BJ (cell line): ENCODE measurements at regions not wholly inside any gene's neighbourhood (a gene's known extent, or its start where the extent isn't known, plus 50 kb on each side); places are given as distances from the start of the nearest gene placed in this dataset.
A peak's percentile ranks its signal among the peaks of the same experiment; 100 is the strongest.

Experiments
- CTCF ChIA-PET: fragments of 350-600 bp; formaldehyde crosslinking; extraction: SDS; loops from one replicate; lab custom pipeline; 2021; ENCODE audit warnings: antibody characterized with exemption, inconsistent platforms; lab: Yijun Ruan, JAX
- POLR2A ChIA-PET: fragments of 300-600 bp; sonication (Branson Sonifier 250); formaldehyde crosslinking; extraction: SDS; loops from one replicate; lab custom pipeline; 2021; ENCODE audit warnings: antibody characterized with exemption; lab: Charles Lee
- DNase-seq: peaks from one replicate; pipeline ENCODE4 v3.0.0-alpha.2; 2011; ENCODE audit warnings: low read depth
- H3K27me3 ChIP-seq: 2 replicates; pipeline ENCODE4 v1.6.0; 2011; ENCODE audit warnings: low read length; ENCODE audit not compliant: control insufficient read depth, insufficient read depth
- H3K36me3 ChIP-seq: 2 replicates; pipeline ENCODE4 v1.5.1; 2011; ENCODE audit warnings: low read length; ENCODE audit not compliant: control insufficient read depth, insufficient read depth
- H3K4me3 ChIP-seq: 2 replicates; pipeline ENCODE4 v1.5.1; 2011; ENCODE audit warnings: low read depth, mild to moderate bottlenecking, control low read depth, low read length
- TF ChIP-seq, protein P1 (sequence below): IDR thresholded peaks from 2 replicates; pipeline ENCODE4 v1.5.1; 2011; ENCODE audit warnings: low read depth, mild to moderate bottlenecking, control low read depth, inconsistent platforms, low read length, moderate library complexity; ENCODE audit not compliant: insufficient read depth

- CTCF ChIA-PET: interaction anchor here (0.8 to 3.6 kb wide), 8 partner anchors 11 to 1175 kb away, joined by 3 to 19 read pairs (median 4); no protein-coding TSS in a partner anchor
- Histone ChIP-seq H3K4me3 (no peak overlapping the region), H3K27me3 (no peaks in the 10 kb centered on the region), H3K36me3 (no peaks in the 10 kb centered on the region)
- TF ChIP-seq, protein P1, sequence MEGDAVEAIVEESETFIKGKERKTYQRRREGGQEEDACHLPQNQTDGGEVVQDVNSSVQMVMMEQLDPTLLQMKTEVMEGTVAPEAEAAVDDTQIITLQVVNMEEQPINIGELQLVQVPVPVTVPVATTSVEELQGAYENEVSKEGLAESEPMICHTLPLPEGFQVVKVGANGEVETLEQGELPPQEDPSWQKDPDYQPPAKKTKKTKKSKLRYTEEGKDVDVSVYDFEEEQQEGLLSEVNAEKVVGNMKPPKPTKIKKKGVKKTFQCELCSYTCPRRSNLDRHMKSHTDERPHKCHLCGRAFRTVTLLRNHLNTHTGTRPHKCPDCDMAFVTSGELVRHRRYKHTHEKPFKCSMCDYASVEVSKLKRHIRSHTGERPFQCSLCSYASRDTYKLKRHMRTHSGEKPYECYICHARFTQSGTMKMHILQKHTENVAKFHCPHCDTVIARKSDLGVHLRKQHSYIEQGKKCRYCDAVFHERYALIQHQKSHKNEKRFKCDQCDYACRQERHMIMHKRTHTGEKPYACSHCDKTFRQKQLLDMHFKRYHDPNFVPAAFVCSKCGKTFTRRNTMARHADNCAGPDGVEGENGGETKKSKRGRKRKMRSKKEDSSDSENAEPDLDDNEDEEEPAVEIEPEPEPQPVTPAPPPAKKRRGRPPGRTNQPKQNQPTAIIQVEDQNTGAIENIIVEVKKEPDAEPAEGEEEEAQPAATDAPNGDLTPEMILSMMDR: no peak
- POLR2A ChIA-PET: interaction anchor here (0.6 to 1.0 kb wide), 2 partner anchors 364 to 608 kb away, joined by 3 to 6 read pairs; no protein-coding TSS in a partner anchor
- DNase-seq: peak; percentile 76
Observed at GRCh38 chr21:27570306-27570868, 603.5 kb upstream of the ADAMTS5 start.

DNA sequence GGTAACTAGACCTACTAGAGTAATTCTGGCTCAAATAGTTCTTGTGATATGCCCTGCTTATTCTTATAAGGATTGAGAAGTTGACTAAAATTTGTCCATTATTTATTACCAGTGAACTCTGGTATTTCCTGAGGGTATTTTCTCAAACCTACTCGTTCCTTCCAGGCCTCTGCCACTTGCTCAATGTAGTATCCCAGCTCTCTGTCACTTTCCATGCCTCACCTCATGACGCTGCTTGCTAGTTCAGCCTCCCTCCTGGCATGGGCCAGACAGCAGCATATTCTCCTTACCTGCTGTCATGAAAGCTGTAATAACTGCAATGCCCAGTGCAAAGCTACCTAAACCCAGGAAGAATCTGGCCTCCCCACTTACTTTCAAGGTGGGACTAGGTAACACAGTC lies 602.9 kb upstream of the ADAMTS5 start:
- H3K4me3 ChIP-seq: no peak overlapping the region
- POLR2A ChIA-PET: interaction anchor here (0.6 to 1.0 kb wide), 3 partner anchors 24 to 607 kb away, joined by 3 to 6 read pairs (median 5); no protein-coding TSS in a partner anchor

DNA sequence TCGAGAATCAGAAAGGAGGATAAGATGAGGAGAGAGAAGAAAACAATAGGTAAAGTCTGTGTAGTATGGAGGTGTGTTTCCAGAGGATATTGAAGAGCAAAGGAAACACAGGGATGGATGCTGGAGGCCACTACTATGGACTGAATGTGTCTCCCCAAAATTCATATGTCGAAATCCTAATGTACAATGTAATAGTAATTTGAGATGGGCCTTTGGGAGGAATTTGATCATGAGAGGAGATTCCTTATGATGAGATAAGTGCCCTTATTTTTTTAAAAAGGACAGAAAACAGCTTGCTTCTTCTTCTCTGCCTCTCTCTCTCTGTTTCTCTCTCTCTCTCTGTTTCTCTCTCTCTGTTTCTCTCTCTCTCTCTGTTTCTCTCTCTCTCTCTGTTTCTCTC lies 602.2 kb upstream of the ADAMTS5 start:
- no peaks in the 10 kb centered on the region for H3K36me3 ChIP-seq
- CTCF ChIA-PET: interaction anchor here (0.7 to 3.6 kb wide), 5 partner anchors 208 to 1176 kb away, joined by 3 to 19 read pairs (median 4); no protein-coding TSS in a partner anchor
- no peak overlapping the region for H3K4me3 ChIP-seq
- H3K27me3 ChIP-seq: no peaks in the 10 kb centered on the region
- DNase-seq: no peak
- POLR2A ChIA-PET: interaction anchor here (0.6 kb wide), 1 partner anchor 23 kb away, joined by 5 read pairs; no protein-coding TSS in a partner anchor
- TF ChIP-seq, protein P1: no peak

More for the DNA sequence above, 602.9 kb upstream of the ADAMTS5 start:
- DNase-seq: no peak
- CTCF ChIA-PET: interaction anchor here (0.7 to 3.6 kb wide), 8 partner anchors 10 to 1176 kb away, joined by 3 to 19 read pairs (median 4); no protein-coding TSS in a partner anchor
- H3K27me3 ChIP-seq: no peaks in the 10 kb centered on the region
- TF ChIP-seq, protein P1: no peak
- H3K36me3 ChIP-seq: no peaks in the 10 kb centered on the region

DNA sequence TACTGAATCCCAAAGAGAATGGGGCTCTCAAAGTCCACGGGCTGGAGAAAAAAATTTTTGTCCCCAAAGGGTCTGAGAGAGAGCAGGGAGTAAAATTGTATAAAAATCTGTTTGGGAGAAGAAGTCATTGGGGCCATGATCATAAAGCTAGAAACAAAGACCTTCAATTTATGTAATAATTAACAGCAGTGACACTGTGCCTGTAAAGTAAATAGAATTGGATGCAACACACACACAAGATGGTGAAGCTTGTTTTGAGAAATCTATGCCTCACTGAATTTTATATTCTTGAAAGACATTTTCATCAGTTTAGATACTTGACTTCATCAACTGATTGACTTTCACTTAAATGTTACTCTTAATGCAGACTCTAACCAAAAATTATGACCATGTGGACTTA lies 600.5 kb upstream of the ADAMTS5 start:
- no peak for DNase-seq
- POLR2A ChIA-PET: no interaction called here

GRCh38 chr21:27566521-27566920 lies 599.6 kb upstream of the ADAMTS5 start:
- Histone ChIP-seq H3K36me3 (no peaks in the 10 kb centered on the region), H3K27me3 (no peaks in the 10 kb centered on the region), H3K4me3 (no peak overlapping the region)
- TF ChIP-seq, protein P1: no peak
- CTCF ChIA-PET: interaction anchor here (1.2 to 1.8 kb wide), 2 partner anchors 134 to 137 kb away, joined by 3 to 7 read pairs; no protein-coding TSS in a partner anchor
- no peak for DNase-seq
- POLR2A ChIA-PET: no interaction called here

More for the DNA sequence above, 600.5 kb upstream of the ADAMTS5 start:
- TF ChIP-seq, protein P1: no peak
- H3K4me3 ChIP-seq: no peak overlapping the region
- no peaks in the 10 kb centered on the region for H3K27me3 ChIP-seq
- CTCF ChIA-PET: no interaction called here
- no peaks in the 10 kb centered on the region for H3K36me3 ChIP-seq
